H1 (cell line): ENCODE measurements at regions not wholly inside any gene's neighbourhood (a gene's known extent, or its start where the extent isn't known, plus 50 kb on each side); places are given as distances from the start of the nearest gene placed in this dataset.

Source experiments
- BRCA1 ChIP-seq: IDR thresholded peaks from 2 replicates; pipeline ENCODE4 v1.6.1; 2012; ENCODE audit warnings: low read depth, low read length, improper control_type of control experiment
- CEBPB ChIP-seq: IDR thresholded peaks from 2 replicates; pipeline ENCODE4 v1.6.1; 2012; ENCODE audit warnings: low read depth, low read length
- CHD7 ChIP-seq: fragments of 300-600 bp; sonication (generic); IDR thresholded peaks from 2 replicates; pipeline ENCODE4 v1.7.1; 2012; ENCODE audit warnings: low read length, moderate library complexity, mild to moderate bottlenecking, inconsistent platforms; ENCODE audit not compliant: insufficient replicate concordance
- EP300 ChIP-seq, 2 experiments: IDR thresholded peaks; 1 replicate in 1 of 2; 2 replicates in 1 of 2; pipeline ENCODE4 v1.6.1; 2011 to 2012; ENCODE audit warnings: low read depth in 2 of 2, low read length in 2 of 2, mild to moderate bottlenecking in 2 of 2, borderline replicate concordance in 1 of 2, inconsistent platforms in 1 of 2, moderate library complexity in 1 of 2
- FOSL1 ChIP-seq: IDR thresholded peaks from 2 replicates; pipeline ENCODE4 v1.6.1; 2011; ENCODE audit warnings: mild to moderate bottlenecking, low read depth, low read length, moderate library complexity; ENCODE audit not compliant: insufficient read depth
- POLR2AphosphoS5 ChIP-seq: IDR thresholded peaks from 2 replicates; pipeline ENCODE4 v1.6.1; 2011; ENCODE audit warnings: low read depth, low read length
- RFX5 ChIP-seq: IDR thresholded peaks from 2 replicates; pipeline ENCODE4 v1.6.1; 2011; ENCODE audit warnings: low read depth, low read length, improper control_type of control experiment, borderline replicate concordance
- SAP30 ChIP-seq: fragments of 300-600 bp; sonication (generic); IDR thresholded peaks from 2 replicates; pipeline ENCODE4 v1.7.1; 2012; ENCODE audit warnings: low read length, moderate library complexity, mild to moderate bottlenecking, inconsistent platforms; ENCODE audit not compliant: insufficient read depth, insufficient replicate concordance
- SIN3A ChIP-seq, 2 experiments: IDR thresholded peaks in 1 of 2; conservative IDR thresholded peaks in 1 of 2; 2 replicates each; pipeline ENCODE4 v1.6.1; 2011 to 2012; ENCODE audit warnings: low read length in 2 of 2, improper control_type of control experiment in 1 of 2, low read depth in 1 of 2, mild to moderate bottlenecking in 1 of 2
- SRF ChIP-seq: IDR thresholded peaks from 2 replicates; pipeline ENCODE4 v1.6.1; 2011; ENCODE audit warnings: mild to moderate bottlenecking, low read depth, low read length, moderate library complexity
- TAF1 ChIP-seq: IDR thresholded peaks from 2 replicates; pipeline ENCODE4 v1.6.1; 2011; ENCODE audit warnings: mild to moderate bottlenecking, low read depth, low read length
- TCF12 ChIP-seq: IDR thresholded peaks from 2 replicates; pipeline ENCODE4 v1.6.1; 2011; ENCODE audit warnings: low read depth, mild to moderate bottlenecking, low read length
- TF ChIP-seq, protein P1 (sequence below), 3 experiments: IDR thresholded peaks; 1 replicate in 2 of 3; 2 replicates in 1 of 3; pipeline versions ENCODE4 v1.5.1 to v1.6.1; 2011; ENCODE audit warnings: low read length in 3 of 3, mild to moderate bottlenecking in 3 of 3, inconsistent platforms in 2 of 3, low read depth in 1 of 3, moderate library complexity in 1 of 3; ENCODE audit not compliant: insufficient read depth in 1 of 3; ENCODE audit errors: control extremely low read depth in 1 of 3
- TF ChIP-seq, protein P2 (sequence below): IDR thresholded peaks from 2 replicates; pipeline ENCODE4 v1.6.1; 2011; ENCODE audit warnings: low read depth, mild to moderate bottlenecking, low read length; ENCODE audit not compliant: insufficient read depth

- no peak for TF ChIP-seq SIN3A (conservative IDR thresholded peaks at IDR 0.05 in 1 of 2, IDR thresholded peaks at IDR 0.05 in 1 of 2; ENCODE audit: low read depth in 1 of 2, low read length in 2 of 2)
- TF ChIP-seq, protein P1, sequence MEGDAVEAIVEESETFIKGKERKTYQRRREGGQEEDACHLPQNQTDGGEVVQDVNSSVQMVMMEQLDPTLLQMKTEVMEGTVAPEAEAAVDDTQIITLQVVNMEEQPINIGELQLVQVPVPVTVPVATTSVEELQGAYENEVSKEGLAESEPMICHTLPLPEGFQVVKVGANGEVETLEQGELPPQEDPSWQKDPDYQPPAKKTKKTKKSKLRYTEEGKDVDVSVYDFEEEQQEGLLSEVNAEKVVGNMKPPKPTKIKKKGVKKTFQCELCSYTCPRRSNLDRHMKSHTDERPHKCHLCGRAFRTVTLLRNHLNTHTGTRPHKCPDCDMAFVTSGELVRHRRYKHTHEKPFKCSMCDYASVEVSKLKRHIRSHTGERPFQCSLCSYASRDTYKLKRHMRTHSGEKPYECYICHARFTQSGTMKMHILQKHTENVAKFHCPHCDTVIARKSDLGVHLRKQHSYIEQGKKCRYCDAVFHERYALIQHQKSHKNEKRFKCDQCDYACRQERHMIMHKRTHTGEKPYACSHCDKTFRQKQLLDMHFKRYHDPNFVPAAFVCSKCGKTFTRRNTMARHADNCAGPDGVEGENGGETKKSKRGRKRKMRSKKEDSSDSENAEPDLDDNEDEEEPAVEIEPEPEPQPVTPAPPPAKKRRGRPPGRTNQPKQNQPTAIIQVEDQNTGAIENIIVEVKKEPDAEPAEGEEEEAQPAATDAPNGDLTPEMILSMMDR (IDR thresholded peaks at IDR 0.05; ENCODE audit: control extremely low read depth in 1 of 3, insufficient read depth in 1 of 3, low read depth in 1 of 3, low read length in 3 of 3): no peak
- TF ChIP-seq RFX5: no peak
- no peak for TF ChIP-seq EP300 (IDR thresholded peaks at IDR 0.05; ENCODE audit: borderline replicate concordance in 1 of 2, low read depth in 2 of 2, low read length in 2 of 2)
- TF ChIP-seq, protein P2, sequence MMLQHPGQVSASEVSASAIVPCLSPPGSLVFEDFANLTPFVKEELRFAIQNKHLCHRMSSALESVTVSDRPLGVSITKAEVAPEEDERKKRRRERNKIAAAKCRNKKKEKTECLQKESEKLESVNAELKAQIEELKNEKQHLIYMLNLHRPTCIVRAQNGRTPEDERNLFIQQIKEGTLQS: no peak
- TF ChIP-seq BRCA1: no peak
- TF ChIP-seq SAP30: no peak
- no peak for TF ChIP-seq CEBPB
- no peak for TF ChIP-seq TAF1
- no peak for TF ChIP-seq CHD7
- no peak for TF ChIP-seq SRF
- TF ChIP-seq TCF12: no peak
- no peak for TF ChIP-seq POLR2AphosphoS5
- no peak for TF ChIP-seq FOSL1
Measured at GRCh38 chr6:117142995-117143394, 122.4 kb upstream of the VGLL2 start.
